ENCODE measurements at regions not wholly inside any gene's neighbourhood (a gene's known extent, or its start where the extent isn't known, plus 50 kb on each side); places are given as distances from the start of the nearest gene placed in this dataset.

DNA sequence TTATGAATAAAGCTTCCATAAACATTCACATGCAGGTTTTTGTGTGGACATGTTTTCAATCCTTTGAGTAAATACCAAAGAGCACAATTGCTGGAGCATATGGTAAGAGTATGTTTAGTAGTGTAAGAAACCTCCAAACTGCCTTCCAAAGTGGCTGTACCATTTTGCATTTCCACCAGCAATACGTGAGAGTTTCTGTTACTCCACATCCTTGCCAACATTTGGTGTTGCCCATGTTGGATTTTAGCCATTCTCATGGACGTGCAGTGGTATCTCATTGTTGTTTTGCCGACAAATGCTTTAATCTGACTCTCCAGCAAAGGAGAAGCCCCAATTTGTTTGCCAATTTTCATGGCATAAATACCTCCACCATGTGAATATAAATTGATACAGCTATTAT lies 103.9 kb upstream of the TMEM45B start:
- TF ChIP-seq, protein P1, sequence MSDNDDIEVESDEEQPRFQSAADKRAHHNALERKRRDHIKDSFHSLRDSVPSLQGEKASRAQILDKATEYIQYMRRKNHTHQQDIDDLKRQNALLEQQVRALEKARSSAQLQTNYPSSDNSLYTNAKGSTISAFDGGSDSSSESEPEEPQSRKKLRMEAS (IDR thresholded peaks at IDR 0.05) = no peak
- no peak for TF ChIP-seq TAF1 (IDR thresholded peaks at IDR 0.05; ENCODE audit: low read depth)
- no peak for TF ChIP-seq TCF12 (IDR thresholded peaks at IDR 0.05; ENCODE audit: low read depth)
- TF ChIP-seq, protein P2, sequence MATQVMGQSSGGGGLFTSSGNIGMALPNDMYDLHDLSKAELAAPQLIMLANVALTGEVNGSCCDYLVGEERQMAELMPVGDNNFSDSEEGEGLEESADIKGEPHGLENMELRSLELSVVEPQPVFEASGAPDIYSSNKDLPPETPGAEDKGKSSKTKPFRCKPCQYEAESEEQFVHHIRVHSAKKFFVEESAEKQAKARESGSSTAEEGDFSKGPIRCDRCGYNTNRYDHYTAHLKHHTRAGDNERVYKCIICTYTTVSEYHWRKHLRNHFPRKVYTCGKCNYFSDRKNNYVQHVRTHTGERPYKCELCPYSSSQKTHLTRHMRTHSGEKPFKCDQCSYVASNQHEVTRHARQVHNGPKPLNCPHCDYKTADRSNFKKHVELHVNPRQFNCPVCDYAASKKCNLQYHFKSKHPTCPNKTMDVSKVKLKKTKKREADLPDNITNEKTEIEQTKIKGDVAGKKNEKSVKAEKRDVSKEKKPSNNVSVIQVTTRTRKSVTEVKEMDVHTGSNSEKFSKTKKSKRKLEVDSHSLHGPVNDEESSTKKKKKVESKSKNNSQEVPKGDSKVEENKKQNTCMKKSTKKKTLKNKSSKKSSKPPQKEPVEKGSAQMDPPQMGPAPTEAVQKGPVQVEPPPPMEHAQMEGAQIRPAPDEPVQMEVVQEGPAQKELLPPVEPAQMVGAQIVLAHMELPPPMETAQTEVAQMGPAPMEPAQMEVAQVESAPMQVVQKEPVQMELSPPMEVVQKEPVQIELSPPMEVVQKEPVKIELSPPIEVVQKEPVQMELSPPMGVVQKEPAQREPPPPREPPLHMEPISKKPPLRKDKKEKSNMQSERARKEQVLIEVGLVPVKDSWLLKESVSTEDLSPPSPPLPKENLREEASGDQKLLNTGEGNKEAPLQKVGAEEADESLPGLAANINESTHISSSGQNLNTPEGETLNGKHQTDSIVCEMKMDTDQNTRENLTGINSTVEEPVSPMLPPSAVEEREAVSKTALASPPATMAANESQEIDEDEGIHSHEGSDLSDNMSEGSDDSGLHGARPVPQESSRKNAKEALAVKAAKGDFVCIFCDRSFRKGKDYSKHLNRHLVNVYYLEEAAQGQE (IDR thresholded peaks at IDR 0.05; ENCODE audit: low read depth) = no peak
- no peak for TF ChIP-seq EP300 (IDR thresholded peaks at IDR 0.05; ENCODE audit: borderline replicate concordance)
- no peak for TF ChIP-seq CREB1 (IDR thresholded peaks at IDR 0.05; ENCODE audit: low read depth)
- no peak for TF ChIP-seq YY1 (IDR thresholded peaks at IDR 0.05; ENCODE audit: low read depth)
- no peak for TF ChIP-seq ZBTB7A (IDR thresholded peaks at IDR 0.05; ENCODE audit: low read depth)
- no peak for TF ChIP-seq FOXM1 (IDR thresholded peaks at IDR 0.05; ENCODE audit: borderline replicate concordance, low read depth)
- no peak for TF ChIP-seq NFIC (IDR thresholded peaks at IDR 0.05)
- no peak for TF ChIP-seq RAD21 (IDR thresholded peaks at IDR 0.05; ENCODE audit: low read depth)
- TF ChIP-seq CEBPB (IDR thresholded peaks at IDR 0.05) = no peak
- no peak for TF ChIP-seq EGR1 (IDR thresholded peaks at IDR 0.05)

All from Ishikawa (cell line).